LHCN-M2 (cell line): ENCODE measurements at regions not wholly inside any gene's neighbourhood (a gene's known extent, or its start where the extent isn't known, plus 50 kb on each side); places are given as distances from the start of the nearest gene placed in this dataset.

Experiments used
- DNase-seq: peaks from one replicate; pipeline ENCODE4 v3.0.0-alpha.2; 2012; ENCODE audit warnings: low read depth

- DNase-seq, result no peak
Observed at GRCh38 chr15:81987628-81988027, 58.2 kb downstream of the MEX3B start.

GRCh38 chr15:81983497-81983896 lies 62.3 kb downstream of the MEX3B start:
- DNase-seq, result no peak

GRCh38 chr15:81982808-81983207 lies 63.0 kb downstream of the MEX3B start:
- no peak for DNase-seq

- peak; percentile 10 for DNase-seq
Observed at GRCh38 chr15:81981908-81982307, 63.9 kb downstream of the MEX3B start.

- no peak for DNase-seq
Observed at GRCh38 chr15:81977464-81977863, 68.4 kb downstream of the MEX3B start.

DNA sequence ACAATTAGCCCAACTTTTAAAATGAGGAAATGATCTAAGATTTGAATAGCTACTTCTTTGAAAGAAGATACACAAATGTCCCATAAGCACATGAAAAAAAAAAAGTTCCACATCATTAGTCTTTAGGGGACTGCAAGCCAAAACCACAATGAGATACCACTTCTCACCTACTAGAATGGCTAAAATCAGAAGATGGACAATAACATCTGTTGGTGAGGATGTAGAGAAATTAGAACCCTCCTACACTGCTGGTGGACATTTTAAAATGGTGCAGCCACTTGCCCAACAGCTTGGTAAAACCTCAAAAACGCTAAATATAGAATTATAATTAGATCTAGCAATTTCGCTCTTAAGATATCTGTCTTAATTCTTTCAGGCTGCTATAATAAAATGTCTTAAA lies 77.1 kb downstream of the MEX3B start:
- DNase-seq, result peak; percentile 17

DNA sequence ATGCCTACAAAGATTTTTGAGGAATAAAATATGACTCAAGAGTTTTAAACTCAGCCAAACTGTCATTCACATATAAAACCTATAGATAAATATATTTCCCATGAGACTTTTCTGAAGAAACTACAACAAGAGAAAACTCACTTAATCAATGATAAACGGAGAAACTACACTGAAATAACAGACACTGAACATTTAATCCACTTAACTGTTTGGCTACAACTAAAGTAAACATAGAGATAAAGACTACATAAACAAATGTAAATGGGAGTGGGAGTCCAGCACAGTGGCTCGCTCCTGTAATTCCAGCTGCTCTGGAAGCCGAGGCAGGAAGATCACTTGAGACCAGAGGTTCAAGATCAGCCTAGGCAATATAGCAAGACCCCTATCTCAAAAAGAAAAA lies 79.2 kb downstream of the MEX3B start:
- DNase-seq, result no peak

DNA sequence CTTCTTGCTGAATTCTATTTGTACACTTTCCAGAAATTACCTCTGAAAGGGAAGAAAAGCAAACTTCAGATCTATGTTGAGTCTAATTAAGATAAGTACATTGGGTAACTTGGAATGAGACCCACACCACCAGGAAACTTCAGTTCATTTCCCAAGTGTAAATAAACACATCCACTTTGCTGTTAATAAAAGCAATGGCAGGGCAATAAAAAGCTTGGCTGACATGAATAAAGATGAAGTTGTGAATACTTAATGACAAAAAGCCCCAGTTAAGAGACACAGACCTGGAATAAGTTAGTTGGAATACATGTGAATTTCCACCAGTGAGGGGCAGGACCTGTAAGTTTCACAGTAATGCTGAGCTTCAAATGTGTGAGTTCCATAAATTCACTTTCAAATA lies 83.3 kb downstream of the MEX3B start:
- DNase-seq, result no peak

DNA sequence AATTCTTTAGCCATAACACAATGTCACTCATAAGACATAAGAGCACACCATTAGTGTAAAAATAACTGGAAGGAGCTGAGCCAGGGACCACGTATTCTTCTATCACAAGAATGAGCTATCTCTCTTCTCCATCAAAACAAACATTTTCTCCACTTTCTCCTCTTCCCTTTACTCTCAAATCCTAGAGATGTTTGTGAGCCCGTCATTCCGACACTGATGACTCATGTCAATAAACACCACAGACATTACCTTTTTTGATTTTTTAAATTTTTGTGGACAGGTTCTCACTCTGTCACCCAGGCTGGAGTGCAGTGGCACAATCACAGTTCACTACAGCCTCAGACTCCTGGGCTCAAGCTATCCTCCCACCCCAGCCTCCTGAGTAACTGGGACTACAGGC lies 86.6 kb downstream of the MEX3B start:
- DNase-seq, result no peak

GRCh38 chr15:81957698-81958097 lies 88.1 kb downstream of the MEX3B start:
- DNase-seq, result no peak

DNA sequence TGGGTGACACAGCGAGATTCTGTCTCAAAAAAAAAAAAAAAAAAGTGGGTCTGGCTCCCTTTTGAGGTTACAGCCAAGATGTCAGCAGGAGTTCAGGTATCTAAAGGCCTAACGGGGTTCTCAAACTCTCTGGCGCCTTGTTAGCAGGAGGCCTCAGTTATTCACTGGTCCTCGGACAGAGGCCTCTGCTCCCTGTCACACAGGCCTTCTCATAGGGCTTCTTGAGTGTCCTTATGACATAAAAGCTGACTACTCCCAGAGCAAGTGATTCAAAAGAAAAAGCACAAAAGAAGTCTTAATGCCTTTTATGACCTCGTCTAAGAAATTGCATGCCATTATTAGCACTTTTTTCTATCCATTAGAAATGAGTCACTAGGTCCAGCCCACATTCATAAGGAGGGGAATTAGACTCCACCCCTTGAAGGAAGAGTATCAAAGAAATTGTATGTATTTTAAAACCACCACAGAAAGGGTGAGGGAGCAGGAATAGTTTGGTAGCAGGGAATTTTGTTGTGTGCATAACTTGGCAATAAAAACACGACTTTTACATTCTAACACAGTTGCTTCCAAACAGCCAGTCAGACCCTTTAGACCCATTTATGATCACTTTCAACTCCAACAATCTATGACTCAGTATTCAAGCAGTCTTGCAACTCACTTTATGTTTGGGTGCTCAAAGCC lies 90.3 kb downstream of the MEX3B start:
- no peak for DNase-seq

GRCh38 chr15:81954158-81954783 lies 91.5 kb downstream of the MEX3B start:
- no peak for DNase-seq

DNA sequence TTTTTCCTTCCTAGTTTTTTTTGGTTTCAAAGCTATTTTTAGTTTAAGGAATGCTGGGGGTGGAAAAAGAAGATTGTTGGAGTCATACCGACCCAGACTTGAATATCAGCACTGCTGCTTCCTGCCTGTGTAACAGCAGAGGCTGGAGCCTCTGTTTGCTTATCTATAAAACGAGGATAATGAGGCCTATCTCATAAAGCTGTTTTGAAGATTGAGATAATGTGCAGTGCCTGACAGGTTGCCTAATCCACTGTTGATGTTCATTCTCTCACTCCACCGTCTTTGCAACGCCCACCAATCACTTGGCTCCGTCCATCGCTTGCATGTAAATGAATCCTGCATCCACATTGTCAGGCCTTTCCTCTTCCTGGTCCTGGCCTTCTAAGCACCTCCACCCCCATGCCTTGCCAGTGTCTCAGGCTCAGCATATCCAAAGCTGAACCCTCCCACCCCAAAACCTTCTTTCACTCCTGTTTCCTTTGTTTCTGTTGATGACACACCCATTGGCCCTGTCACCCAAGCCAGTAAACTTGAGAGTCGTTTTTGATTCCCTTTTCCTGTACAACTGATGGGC lies 94.9 kb downstream of the MEX3B start:
- no peak for DNase-seq

DNA sequence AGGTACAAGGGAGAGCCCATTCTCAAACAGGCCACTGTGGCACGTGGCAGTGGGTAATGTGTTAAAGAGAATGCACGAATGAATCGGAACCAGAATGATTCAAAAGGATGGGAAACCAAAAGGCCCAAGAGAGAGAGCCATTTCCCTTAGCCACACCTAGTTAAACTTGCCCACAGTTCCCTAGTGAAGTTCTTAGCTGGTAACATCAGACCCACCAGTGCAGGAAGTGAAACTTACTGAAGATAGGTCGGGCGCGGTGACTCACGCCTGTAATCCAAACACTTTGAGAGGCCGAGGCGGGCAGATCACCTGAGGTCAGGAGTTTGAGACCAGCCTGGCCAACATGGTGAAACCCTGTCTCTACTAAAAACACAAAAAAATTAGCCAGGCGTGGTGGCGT lies 97.1 kb downstream of the MEX3B start:
- no peak for DNase-seq

GRCh38 chr15:81948222-81948621 lies 97.6 kb downstream of the MEX3B start:
- DNase-seq, result no peak

DNA sequence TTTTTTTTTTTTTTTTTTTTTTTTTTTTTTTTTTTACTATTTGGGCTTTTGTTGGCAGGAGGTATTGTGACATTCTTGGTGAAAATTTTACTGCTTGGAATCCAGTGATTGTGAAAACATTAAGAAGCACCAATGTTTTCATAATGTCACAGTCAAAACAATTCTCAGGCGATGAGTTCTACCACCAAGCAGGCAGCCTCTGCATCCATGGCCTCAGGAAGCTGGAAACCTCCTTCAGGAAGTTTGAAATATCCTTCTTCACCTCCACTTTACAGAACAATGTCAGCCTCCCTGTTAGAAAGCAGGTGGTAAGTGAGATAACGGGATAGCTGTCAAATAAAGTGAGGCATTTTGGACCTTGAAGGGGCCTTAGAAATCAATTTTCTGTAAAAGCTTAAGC lies 98.3 kb downstream of the MEX3B start:
- peak; percentile 7 for DNase-seq

GRCh38 chr15:81945014-81945615 lies 100.7 kb downstream of the MEX3B start:
- DNase-seq, result no peak

GRCh38 chr15:81942655-81943195 lies 103.1 kb downstream of the MEX3B start:
- DNase-seq, result no peak

DNA sequence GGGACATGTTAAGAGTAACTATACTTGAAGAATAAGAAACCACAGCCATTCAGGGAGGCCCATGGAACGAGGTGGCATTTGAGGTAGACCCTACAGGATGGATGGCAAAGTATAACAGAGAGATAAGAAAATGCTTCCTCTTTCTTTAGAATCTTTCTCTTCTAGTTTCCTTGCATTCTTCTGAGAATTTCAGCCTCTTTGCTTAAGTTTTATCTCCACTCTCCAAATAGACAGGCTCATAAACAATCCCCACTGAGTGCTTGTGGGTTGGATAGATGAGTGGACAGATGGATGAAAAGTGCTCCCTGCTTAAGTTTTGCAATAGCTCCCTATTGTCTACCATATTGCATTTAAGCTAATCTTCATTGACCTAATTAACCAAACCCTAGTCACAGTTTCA lies 103.7 kb downstream of the MEX3B start:
- no peak for DNase-seq

DNA sequence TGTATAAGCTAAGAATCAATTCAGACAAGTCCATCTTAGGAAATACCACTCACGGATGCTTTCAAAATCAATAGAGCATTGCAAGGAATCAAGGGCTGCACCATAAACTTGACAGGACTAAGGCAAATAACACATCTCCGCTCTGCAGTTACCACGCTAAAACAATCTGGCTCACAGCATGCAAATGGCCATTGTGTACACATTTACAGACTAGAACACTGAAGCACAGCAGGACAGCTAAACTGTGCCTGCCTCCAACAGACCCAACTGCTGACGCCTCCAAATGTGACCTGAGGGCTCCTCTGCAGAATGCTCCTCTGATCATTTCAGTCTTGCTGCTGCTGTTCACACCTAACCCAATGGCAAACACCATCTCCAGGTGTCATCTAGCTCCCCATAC lies 104.3 kb downstream of the MEX3B start:
- no peak for DNase-seq

- peak; percentile 11 for DNase-seq
Observed at GRCh38 chr15:81940467-81941451, 105.1 kb downstream of the MEX3B start.
